ENCODE measurements at regions not wholly inside any gene's neighbourhood (a gene's known extent, or its start where the extent isn't known, plus 50 kb on each side); places are given as distances from the start of the nearest gene placed in this dataset.

GRCh38 chr7:132733860-132734259 is 157.6 kb upstream of the PLXNA4 start:
- Histone ChIP-seq H3K9ac (ENCODE audit: low read length) (no peak overlapping the region), H2AFZ (ENCODE audit: low read depth, low read length) (no peak overlapping the region), H3K4me3 (ENCODE audit: low read length) (no peak overlapping the region), H3K79me2 (ENCODE audit: low read length) (no peaks in the 10 kb centered on the region), H4K20me1 (ENCODE audit: insufficient read depth, low read length) (no peaks in the 10 kb centered on the region), H3K4me1 (ENCODE audit: low read length) (no peaks in the 10 kb centered on the region), H3K27me3 (ENCODE audit: low read depth, low read length) (peaks cover 18% of the 10 kb centered on the region; the same call in 1 of the 2 replicates), H3K9me3 (ENCODE audit: insufficient read depth, low read length) (no peaks in the 10 kb centered on the region), H3K4me2 (ENCODE audit: low read length) (no peak overlapping the region), H3K36me3 (replicated peaks; ENCODE audit: low read depth, low read length) (no peaks in the 10 kb centered on the region), H3K27ac (ENCODE audit: low read length) (no peak overlapping the region)
- TF ChIP-seq CTCF (IDR thresholded peaks at IDR 0.05; ENCODE audit: low read depth, low read length): no peak
- TF ChIP-seq EZH2phosphoT487 (IDR thresholded peaks at IDR 0.05; ENCODE audit: low read depth): no peak

GRCh38 chr7:132732321-132732865 is 156.1 kb upstream of the PLXNA4 start:
- Histone ChIP-seq H3K4me2 (ENCODE audit: low read length) (no peak overlapping the region), H3K27ac (ENCODE audit: low read length) (no peak overlapping the region), H3K79me2 (ENCODE audit: low read length) (no peaks in the 10 kb centered on the region), H2AFZ (ENCODE audit: low read depth, low read length) (no peak overlapping the region), H3K4me3 (ENCODE audit: low read length) (no peak overlapping the region), H3K36me3 (replicated peaks; ENCODE audit: low read depth, low read length) (no peaks in the 10 kb centered on the region), H4K20me1 (ENCODE audit: insufficient read depth, low read length) (no peaks in the 10 kb centered on the region), H3K27me3 (ENCODE audit: low read depth, low read length) (peaks cover 10% of the 10 kb centered on the region; the same call in 1 of the 2 replicates), H3K4me1 (ENCODE audit: low read length) (no peaks in the 10 kb centered on the region), H3K9me3 (ENCODE audit: insufficient read depth, low read length) (no peaks in the 10 kb centered on the region), H3K9ac (ENCODE audit: low read length) (no peak overlapping the region)
- TF ChIP-seq CTCF (IDR thresholded peaks at IDR 0.05; ENCODE audit: low read depth, low read length) (no peak), EZH2phosphoT487 (IDR thresholded peaks at IDR 0.05; ENCODE audit: low read depth) (no peak)

- H3K4me2 ChIP-seq (ENCODE audit: low read length): no peak overlapping the region
- no peak for TF ChIP-seq EZH2phosphoT487 (IDR thresholded peaks at IDR 0.05; ENCODE audit: low read depth)
- TF ChIP-seq CTCF (IDR thresholded peaks at IDR 0.05; ENCODE audit: low read depth, low read length): no peak
- no peak overlapping the region for H3K27ac ChIP-seq (ENCODE audit: low read length)
- no peaks in the 10 kb centered on the region for H3K9me3 ChIP-seq (ENCODE audit: insufficient read depth, low read length)
- no peaks in the 10 kb centered on the region for H3K79me2 ChIP-seq (ENCODE audit: low read length)
- no peak overlapping the region for H3K4me3 ChIP-seq (ENCODE audit: low read length)
- no peak overlapping the region for H3K9ac ChIP-seq (ENCODE audit: low read length)
- no peaks in the 10 kb centered on the region for H4K20me1 ChIP-seq (ENCODE audit: insufficient read depth, low read length)
- H3K27me3 ChIP-seq (ENCODE audit: low read depth, low read length): peaks cover 10% of the 10 kb centered on the region; the same call in 1 of the 2 replicates
- H2AFZ ChIP-seq (ENCODE audit: low read depth, low read length): no peak overlapping the region
- H3K4me1 ChIP-seq (ENCODE audit: low read length): no peaks in the 10 kb centered on the region
- H3K36me3 ChIP-seq (replicated peaks; ENCODE audit: low read depth, low read length): no peaks in the 10 kb centered on the region
Observed at GRCh38 chr7:132730105-132730504, 153.8 kb upstream of the PLXNA4 start.

- H3K79me2 ChIP-seq (ENCODE audit: low read length): no peaks in the 10 kb centered on the region
- H2AFZ ChIP-seq (ENCODE audit: low read depth, low read length): no peak overlapping the region
- H3K9ac ChIP-seq (ENCODE audit: low read length): no peak overlapping the region
- no peak overlapping the region for H3K27ac ChIP-seq (ENCODE audit: low read length)
- H3K4me3 ChIP-seq (ENCODE audit: low read length): no peak overlapping the region
- no peak for TF ChIP-seq CTCF (IDR thresholded peaks at IDR 0.05; ENCODE audit: low read depth, low read length)
- no peak for TF ChIP-seq EZH2phosphoT487 (IDR thresholded peaks at IDR 0.05; ENCODE audit: low read depth)
- H3K4me2 ChIP-seq (ENCODE audit: low read length): no peak overlapping the region
- H4K20me1 ChIP-seq (ENCODE audit: insufficient read depth, low read length): no peaks in the 10 kb centered on the region
- no peaks in the 10 kb centered on the region for H3K4me1 ChIP-seq (ENCODE audit: low read length)
- no peaks in the 10 kb centered on the region for H3K27me3 ChIP-seq (ENCODE audit: low read depth, low read length)
- no peaks in the 10 kb centered on the region for H3K36me3 ChIP-seq (replicated peaks; ENCODE audit: low read depth, low read length)
- no peaks in the 10 kb centered on the region for H3K9me3 ChIP-seq (ENCODE audit: insufficient read depth, low read length)
Observed at GRCh38 chr7:132723506-132724081, 147.3 kb upstream of the PLXNA4 start.
